HG02885 (cell line): ENCODE measurements at regions not wholly inside any gene's neighbourhood (a gene's known extent, or its start where the extent isn't known, plus 50 kb on each side); places are given as distances from the start of the nearest gene placed in this dataset.

Experiments used
- ATAC-seq: cut with Tn5 transposase; IDR thresholded peaks from one replicate; pipeline ENCODE4 v1.9.1; 2021; ENCODE audit warnings: mild to moderate bottlenecking; ENCODE audit not compliant: unreplicated experiment, poor library complexity

DNA sequence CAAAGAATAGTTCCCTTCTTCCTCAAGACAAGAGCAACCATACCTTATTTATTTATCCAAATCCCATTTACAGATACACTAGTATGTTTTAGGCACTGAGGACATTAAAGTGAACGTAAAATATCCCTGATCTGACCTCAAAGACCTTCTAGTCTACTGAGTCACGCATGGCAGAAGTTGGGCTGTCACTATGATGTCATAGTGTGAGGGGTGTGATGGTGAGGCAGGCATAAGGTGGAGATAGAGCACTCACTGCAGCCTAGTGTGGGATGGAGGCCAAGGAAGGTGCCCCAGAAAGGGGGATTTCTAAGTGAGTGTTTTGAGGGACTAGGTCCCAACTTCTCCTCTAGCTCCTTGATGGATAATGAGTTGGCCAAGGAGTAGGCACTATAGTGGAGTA lies 249.5 kb upstream of the SKOR2 start:
- no peak for ATAC-seq

DNA sequence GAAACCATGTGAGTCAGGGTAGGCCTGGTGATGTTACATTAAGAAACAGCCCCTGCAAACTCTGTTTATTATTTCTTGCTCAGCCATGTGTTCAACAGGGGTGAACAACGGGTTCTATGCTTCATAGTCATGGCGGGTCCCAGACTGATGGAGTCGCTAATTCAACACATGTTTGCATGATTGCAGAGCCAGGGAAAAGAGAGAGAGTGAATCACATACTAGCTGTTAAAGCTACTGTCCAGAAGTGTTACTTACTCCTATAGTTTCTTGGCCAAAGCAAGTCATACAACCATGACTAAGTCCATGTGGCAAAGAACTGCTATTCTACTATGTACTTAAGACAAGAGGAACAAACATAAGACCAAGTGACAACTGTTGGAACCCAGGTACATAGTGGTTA lies 241.2 kb upstream of the SKOR2 start:
- ATAC-seq = no peak

DNA sequence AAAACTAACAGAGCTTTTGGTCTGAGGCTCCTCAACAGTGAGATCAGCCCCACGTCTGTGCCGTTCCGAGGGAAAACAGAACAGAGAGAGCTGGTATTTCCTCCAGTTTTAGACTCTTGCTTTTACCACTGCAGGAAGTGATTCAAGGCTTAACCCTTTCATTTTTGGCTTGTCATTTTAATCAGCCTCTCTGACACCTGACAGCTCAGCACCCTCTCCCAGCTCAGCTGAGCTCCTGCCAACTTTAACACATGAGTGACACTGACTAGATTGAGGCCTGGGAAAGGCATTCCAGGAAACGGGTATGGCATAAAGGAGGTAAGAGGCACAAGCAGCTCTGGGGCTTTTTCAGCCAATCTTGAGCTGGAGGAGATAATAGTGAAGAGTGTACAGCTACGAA lies 239.4 kb upstream of the SKOR2 start:
- ATAC-seq = no peak

DNA sequence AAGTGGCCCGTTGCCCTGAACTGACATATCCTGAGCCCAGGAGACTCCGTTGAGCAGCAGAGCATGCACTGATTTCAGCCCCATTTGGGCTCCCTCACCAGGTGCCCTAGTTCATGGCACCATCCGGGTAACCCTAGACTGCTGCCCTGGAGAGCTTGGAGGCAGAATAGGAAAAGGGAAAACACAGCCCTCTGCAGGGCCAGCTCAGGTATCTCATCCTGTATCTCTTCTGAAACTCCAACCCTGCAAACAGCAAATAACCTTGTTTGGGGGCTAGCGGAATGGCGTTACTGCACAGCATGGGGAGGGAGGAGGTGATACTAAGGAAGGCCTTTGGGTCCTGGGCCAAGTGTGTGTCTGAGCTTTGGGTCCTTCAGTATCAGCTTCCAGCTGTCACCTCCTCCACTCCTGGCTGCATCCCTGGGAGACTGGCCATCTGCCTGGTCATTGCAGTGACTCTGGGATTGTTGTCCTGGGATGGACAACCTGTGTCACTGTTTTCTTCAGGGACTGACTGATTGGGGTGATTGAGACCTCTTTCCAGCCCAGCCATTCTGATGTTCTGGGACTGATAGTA lies 233.8 kb upstream of the SKOR2 start:
- ATAC-seq = no peak

DNA sequence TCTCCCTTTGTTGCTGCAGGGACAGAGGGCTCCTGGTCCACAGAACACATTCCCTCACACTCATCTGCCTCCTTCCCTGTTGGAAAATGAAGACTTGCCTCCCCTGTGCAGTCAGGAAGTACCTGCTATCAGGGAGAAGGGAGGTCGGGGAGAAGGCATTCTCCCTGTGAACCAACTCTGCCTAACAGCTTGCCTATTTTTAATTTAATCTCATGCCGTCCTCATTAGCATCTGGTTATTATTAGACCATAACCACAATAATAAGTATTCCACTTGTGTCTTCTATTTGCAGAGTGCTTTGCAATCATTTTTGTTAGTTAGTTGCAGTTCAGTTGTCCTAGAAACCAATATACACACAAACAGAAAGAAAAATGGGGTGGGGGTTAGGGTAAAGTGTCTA lies 232.6 kb upstream of the SKOR2 start:
- ATAC-seq = no peak

DNA sequence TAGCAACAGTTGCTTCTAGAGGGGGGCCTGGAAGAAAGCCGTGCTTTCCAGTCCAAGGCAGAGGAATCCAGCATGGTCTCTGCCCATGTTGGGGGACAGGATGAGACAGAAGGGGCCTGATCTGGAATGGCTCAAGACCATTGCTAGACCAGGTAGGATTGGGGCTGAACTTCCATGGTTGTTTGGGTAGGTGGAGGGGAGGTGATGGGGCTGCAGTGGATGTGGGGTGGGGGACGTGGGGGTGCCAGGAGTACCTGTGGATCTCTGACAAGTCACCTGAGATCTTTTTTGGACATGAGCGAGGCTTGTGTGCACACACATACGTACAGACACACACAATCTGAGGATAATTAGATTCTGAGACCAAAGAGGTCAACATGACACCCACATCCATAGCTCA lies 228.7 kb upstream of the SKOR2 start:
- ATAC-seq = no peak

DNA sequence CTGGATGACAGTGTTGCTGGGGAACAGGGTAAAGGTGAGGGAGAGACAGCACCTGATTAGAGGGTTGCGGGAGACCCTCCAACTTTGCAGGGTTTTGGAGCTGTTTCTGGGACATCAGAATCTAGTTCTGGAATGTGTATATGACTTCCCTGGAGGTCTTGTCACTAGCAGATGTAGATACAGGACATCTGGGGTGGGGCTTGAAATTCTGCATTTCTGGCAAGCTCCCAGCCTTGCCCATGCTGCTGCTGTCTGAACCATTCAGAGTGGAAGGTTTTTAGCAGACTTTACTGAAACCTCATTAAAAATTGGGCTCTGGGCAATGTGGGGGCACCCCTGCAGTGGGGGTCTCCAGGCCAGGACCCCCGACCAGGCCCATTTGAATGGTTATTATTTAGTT lies 220.3 kb upstream of the SKOR2 start:
- no peak for ATAC-seq

DNA sequence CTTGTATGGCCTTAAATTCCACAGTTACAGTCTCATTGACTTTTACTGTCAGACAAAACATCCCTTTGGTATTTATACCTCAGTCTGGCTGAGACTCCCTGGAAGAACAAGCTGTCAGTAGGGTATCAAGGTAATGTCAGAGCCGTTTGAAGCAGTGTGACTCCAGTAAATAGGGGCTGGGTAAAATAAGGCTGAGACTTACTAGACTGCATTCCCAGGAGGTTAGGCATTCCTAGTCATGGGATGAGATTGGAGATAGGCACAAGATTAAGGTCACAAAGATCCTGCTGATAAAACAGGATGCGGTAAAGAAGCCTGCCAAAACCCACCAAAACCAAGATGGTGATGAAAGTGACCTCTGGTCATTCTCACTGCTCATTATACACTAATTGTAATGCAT lies 219.5 kb upstream of the SKOR2 start:
- no peak for ATAC-seq

DNA sequence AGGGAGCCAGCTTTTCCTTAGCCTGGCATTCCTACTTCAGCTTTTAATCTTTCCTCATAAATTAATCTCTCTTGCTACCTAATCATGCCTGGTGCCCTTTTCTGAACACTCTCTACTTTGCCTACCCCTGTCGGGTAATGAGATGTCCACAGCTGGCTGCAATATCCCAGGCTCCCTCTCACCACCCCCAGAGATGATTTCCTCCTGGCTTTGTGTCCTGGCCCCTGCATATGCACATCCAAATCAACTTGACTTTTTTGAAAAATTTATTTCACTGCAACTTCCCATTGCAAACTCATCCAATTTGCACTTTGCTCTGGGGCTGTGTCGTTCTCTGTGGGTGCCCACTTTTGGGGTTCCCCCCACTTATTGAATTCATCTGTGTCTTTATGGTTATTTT lies 218.1 kb upstream of the SKOR2 start:
- ATAC-seq = no peak

DNA sequence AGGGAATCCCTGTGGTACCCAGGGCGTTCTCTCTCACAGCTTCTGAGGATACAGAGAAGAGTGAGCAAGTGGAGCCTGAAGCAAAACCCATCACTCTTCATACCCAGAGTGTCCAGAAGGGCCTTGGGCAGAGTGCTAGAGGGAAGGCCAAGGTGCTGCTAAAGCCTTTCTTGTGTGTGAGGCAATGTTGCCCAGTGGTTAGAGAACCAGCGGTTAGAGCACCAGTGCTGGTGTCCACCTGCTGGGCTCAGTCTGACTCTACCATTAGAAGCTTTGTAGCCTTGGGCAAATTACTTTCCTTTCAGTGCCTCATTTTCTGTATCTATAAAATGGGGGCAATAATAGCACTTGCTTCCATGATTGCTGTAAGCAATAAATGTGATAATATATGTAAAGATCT lies 210.5 kb upstream of the SKOR2 start:
- ATAC-seq = no peak

DNA sequence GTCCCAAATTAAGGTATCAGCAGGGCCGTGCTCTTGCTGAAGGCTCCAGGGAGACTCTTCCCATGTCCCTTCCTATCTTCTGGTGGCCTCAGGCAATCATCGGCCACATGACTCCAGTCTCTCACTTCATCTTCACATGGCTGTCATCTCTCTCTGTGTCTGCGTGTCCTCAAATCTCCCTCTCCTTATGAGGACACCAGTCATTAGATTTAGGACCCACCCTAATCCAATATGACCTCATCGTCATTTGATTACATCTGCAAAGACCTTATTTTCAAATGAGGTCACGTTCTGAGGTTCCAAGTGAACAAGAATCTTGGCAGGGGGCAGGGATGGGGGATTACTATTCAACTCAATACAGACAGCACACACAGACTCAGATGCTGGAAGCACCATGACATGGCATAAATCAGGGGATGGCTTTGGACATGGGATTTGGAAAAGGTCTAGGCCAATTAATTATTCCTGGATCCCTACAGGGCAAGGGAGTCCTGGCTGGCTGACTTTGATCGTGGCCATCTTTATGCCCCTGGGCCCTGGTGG lies 210.0 kb upstream of the SKOR2 start:
- no peak for ATAC-seq

DNA sequence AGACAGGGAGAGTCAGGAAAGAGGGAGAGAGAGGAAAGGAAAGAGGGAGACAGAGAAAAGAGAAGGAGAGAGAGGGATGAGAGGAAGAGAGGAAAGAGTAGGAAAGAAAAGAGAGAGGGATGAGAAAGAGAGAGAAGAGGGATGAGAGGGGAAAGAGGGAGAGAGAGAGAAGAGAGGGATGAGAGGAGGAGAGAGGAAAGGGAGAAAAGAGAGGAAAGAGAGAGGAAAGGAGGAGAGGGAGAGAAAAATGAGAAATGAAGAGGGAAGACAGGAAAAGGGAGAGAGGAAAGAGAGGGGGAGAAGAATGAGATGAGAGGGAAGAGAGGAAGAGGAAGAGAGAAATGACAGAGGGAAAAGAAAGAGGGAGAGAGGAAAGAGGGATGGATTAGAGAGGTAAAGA lies 207.0 kb upstream of the SKOR2 start:
- no peak for ATAC-seq

DNA sequence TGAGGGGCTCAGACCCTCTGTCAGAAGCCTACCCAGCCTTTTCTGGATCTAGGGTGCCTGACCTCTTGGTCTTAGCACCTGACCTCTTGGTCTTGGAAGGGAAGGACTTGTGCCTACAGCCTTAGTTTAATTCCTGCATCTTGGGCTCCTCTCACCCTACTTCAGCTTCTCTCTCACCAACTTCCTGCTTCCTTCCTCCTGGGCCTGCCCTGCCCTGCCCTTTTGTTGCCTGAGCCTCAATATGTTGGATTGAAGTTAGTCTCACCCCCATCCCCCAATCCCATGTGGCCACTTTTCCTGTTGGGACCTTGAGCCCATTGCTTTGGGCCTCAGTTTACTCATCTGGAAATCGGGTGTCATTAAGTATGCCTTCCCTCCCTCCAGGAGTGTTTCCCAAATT lies 206.2 kb upstream of the SKOR2 start:
- no peak for ATAC-seq

DNA sequence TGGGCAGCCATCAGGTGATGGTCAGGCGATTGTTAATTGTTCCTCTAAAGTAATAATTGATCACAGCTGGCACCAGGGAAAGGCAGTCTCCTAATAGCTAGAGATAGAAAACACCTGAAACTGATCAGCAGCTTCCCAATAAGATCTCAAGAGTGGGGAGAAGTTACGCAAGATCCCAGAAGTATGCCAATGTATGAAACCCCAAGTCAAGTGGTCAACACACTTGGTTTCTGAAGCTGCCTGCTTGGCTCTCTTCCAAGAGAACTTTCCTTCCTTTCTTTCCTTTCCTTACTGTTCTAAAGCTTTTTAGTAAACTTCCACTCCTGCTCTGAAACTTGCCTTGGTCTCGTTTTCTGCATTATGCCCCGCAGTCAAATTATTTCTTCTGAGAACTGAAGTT lies 201.6 kb upstream of the SKOR2 start:
- ATAC-seq = no peak

DNA sequence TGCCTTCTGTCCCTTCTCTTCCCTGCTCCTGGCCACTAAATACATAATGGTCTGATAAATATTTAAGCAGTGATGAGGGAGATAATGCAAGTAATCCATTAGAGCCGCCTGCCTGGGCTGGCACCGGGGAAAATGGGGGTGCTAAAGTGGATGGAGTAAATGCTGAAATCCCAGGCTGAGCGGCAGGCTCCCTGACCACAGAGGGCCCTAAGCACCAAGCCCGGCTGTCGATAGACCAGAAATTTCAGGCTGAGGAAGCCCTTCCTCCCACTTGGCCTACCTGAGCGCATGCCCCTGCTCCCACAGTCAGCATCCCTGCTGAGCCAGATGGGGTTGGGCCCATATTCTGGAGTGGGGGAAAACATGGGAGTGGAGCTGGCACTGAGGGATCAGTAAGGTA lies 197.5 kb upstream of the SKOR2 start:
- no peak for ATAC-seq

DNA sequence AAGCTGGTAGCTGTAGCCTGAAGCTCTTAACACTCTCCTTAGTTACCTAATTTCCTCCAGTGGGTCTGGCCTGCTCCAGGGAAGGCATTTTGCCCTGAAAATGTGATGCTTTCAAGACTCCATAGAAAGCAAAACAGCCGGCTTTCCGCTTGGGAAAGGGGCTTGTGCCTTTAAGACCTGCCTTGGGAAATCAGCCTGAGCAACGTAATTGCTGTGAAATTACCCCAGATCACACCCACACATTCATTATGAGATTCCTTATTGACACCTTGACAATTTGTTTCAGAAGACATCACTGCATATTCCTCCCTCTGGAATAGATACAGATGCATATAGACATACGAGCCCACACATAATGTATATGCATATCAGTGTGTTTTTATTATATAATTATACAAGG lies 190.5 kb upstream of the SKOR2 start:
- no peak for ATAC-seq

DNA sequence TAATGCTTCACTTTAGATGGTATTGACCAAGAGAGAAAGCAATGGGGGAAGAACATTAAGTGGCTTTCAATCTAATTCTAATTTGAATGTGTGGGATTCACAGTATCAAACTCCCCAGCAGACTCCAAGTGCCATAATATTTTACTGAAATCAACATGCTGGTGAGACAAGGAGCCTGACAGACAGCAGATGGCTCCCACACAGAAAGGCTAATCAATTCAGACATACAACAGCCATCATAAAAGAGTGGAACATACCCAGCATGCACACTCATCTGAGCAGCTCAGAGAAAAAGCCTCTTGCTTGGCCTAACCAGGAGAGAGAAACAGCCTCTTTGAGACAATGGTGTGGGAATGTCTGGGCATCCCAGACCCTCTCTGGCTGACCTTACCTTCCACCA lies 186.5 kb upstream of the SKOR2 start:
- ATAC-seq = no peak

DNA sequence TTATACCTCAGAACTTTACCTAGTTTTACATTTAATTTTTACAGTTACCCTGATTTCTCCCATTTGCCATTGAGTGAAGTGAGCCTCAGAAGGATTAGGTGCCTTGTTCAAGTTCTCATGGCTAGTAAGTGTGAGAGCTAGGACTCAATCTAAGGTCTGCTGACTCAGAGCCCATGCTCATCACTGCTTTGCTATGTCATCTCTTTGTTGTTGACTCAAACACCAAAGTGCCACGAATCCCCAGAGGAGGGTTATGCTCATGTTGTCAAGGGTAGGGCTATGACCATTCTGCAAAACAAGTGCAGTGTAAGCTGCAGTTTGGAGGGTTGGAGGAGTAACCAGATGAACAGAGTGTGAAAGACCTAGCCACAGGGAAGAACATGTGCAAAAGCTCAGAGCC lies 185.4 kb upstream of the SKOR2 start:
- no peak for ATAC-seq

DNA sequence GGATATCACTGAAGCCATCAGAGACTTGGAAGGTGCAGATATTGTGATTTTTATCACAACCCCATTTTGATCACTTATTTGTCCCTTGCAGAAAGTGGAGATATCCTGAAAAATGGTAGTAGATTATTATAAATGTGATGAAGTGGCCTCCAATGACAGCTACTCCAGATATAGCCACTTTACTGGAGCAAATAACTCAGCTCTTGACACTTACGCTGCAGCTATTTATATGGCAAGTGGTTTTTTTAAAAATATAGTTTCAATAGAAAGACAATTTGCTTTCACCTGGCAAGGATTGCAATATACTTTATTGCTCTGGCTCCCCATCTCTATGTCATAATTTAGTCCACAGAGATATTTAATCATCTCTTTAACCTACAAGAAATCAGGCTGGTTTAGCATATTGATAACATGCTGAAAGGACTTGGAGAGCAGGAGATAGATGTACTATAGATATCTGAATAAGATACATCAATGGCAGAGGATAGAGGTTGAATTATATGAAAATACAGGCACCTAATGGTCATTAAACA lies 182.8 kb upstream of the SKOR2 start:
- ATAC-seq = no peak

DNA sequence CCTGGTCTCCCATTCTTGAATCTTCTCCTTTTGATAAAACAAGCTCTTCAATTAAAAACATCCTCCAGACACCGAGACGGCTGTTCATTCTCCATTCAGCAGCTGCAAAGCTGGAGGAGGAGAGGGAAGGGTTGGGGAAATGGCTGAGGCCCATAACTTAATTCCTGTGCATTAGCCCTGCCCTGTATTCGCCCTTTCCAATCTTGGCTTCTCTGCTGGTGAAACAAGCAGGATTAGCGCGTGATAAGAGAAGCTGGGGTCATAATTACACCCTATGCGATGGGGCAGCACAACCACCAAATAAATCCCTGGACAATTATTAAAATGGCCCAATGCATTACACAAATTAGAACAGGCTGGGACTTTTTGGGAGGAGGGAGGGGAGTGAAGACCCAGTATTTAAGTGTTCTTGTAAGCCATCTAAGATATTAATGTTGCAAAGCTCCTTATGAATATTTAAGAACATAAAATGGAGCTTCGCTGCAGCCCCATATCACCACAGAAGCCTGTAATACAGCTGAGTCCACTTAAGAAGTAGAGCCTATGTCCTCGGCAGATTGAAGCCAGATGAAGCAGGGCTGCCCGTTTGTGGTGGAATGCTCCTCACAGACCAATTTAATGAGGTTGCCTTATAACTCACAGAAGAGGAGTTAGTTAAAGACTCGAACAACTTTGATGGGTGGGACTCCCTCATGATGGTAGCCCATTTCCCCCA lies 176.6 kb upstream of the SKOR2 start:
- no peak for ATAC-seq

DNA sequence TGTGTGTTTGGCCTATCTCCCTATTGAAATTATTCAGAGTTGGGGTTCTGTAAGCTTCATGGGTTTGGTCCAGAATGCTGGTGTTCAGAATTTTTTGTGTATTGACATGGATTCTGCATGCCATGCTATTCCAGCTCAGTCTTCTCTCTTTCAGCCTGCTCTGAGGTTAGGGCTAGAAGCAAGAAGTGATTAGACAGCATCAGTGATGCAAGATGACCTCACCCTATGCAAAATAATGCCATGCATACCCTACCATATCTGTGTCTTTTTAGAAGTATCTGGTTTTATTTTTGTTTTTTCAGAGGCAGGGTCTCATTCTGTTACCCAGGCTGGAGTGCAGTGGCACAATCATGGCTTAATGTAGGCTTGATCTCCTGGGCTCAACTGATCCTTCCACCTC lies 175.6 kb upstream of the SKOR2 start:
- ATAC-seq = no peak

DNA sequence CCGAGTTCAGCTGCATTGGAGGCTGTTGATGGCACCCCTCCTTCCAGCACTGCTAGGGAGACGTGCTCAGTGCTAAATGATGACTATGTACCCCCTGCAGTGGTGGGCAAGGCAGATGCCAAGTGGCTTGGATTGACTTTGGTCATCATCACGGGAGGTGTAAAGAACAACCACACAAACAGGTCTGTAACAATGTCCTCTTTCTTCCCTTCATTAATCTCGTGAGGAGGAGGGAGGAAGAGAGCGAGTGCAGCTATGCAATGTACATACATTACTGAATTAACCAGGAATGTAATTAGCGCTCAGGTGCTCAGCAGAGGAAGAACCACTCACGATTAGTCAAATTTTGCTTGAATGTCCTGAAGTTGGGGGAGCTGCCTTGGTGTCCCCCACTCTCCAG lies 173.9 kb upstream of the SKOR2 start:
- ATAC-seq = no peak
